Heart left ventricle (tissue), 16 donors: ENCODE measurements at regions not wholly inside any gene's neighbourhood (a gene's known extent, or its start where the extent isn't known, plus 50 kb on each side); places are given as distances from the start of the nearest gene placed in this dataset.

Source experiments
- ATAC-seq, 4 donors: fragments of 200-7000 bp; cut with Tn5 transposase; one replicate each; pipeline ENCODE4 v1.9.1; 2020 to 2022; ENCODE audit warnings: moderate library complexity in 4 of 4, mild to moderate bottlenecking in 3 of 4, moderate number of reproducible peaks in 1 of 4
- DNase-seq, 5 donors: peaks; one replicate each; pipeline ENCODE4 v3.0.0-alpha.2; 2020
- H3K27ac ChIP-seq, 12 donors: fragments of 200-600 bp; sonication (generic) in 4 of 12; one replicate each; pipeline versions ENCODE4 v1.5.0 to v1.8.0; 2016 to 2022; ENCODE audit warnings: mild to moderate bottlenecking in 2 of 12
- H3K27me3 ChIP-seq, 9 donors: fragments of 200-600 bp; sonication (generic) in 2 of 9; one replicate each; pipeline versions ENCODE4 v1.5.1 to v1.8.0; 2016 to 2022; ENCODE audit warnings: mild to moderate bottlenecking in 3 of 9
- H3K36me3 ChIP-seq, 9 donors: fragments of 200-600 bp; sonication (generic) in 2 of 9; one replicate each; pipeline versions ENCODE4 v1.5.0 to v1.8.0; 2018 to 2022; ENCODE audit warnings: mild to moderate bottlenecking in 2 of 9
- H3K4me1 ChIP-seq, 12 donors: fragments of 200-600 bp; sonication (generic) in 4 of 12; one replicate each; pipeline versions ENCODE4 v1.5.0 to v1.8.0; 2016 to 2022; ENCODE audit warnings: mild to moderate bottlenecking in 3 of 12
- H3K4me3 ChIP-seq, 12 donors: fragments of 200-600 bp; sonication (generic) in 4 of 12; one replicate each; pipeline versions ENCODE4 v1.5.0 to v1.8.0; 2017 to 2022; ENCODE audit warnings: mild to moderate bottlenecking in 9 of 12, moderate library complexity in 4 of 12
- H3K9me3 ChIP-seq, 12 donors: fragments of 200-600 bp; sonication (generic) in 4 of 12; one replicate each; pipeline versions ENCODE4 v1.5.0 to v1.8.0; 2016 to 2022; ENCODE audit warnings: mild to moderate bottlenecking in 1 of 12
- CTCF ChIP-seq, 12 donors: fragments of 200-600 bp; sonication (generic) in 4 of 12; IDR thresholded peaks; one replicate each; pipeline versions ENCODE4 v1.5.0 to v1.8.0; 2018 to 2022; ENCODE audit warnings: antibody characterized with exemption in 12 of 12, mild to moderate bottlenecking in 5 of 12
- POLR2A ChIP-seq, 2 donors: fragments of 450-650 bp; IDR thresholded peaks; one replicate each; pipeline ENCODE4 v1.6.1; 2017; ENCODE audit warnings: antibody characterized with exemption in 2 of 2, mild to moderate bottlenecking in 2 of 2, moderate library complexity in 2 of 2
- WGBS, 4 donors: extraction: QIAGEN DNeasy Blood & Tissue Kit in 2 of 4; methylation state at CpG; one replicate each; pipeline versions ENCODE4 v1.1.5 to v1.1.7; 2013 to 2018; 5-methylcytosine and 5-hydroxymethylcytosine counted together
- intact Hi-C, 10 donors: fragments of 100-400 bp; cut with DNase I; formaldehyde crosslinking; loops; one replicate each; pipeline versions ENCODE4 v1.11.1 to v1.14.2; 2022
- donor health status: ischemic (EF 13 %, LVEDD 7.1; RV severe dilation, severe dysfunction).
- donor health status: healthy with polysubstance abuse.
- donor health status: DM: no; HTN: yes; CAD: no.
- donor health status: DM: no; HTN: no; CAD: no.
- donor health status: ischemic (EF 25% LVEDD 6.9; RV normal size, moderate dysfunction).
- donor health status: ischemic (EF 25% LVEDD 5.7; RV mildly dilated, moderate dysfunction).
- donor health status: healthy.
- donor health status: DM: yes; HTN: yes; CAD: no.
- donor health status: ischemic (EF 35%, LVEDD 5.7; RV mildly dilated, moderate dysfunction).
- donor health status: nonischemic (EF 11% LVEDD 7.7; RV severe dilation, severe dysfunction).
- donor health status: DM: yes; HTN: yes; CAD: no.
- donor health status: PGD.
- donor health status: ischemic (EF 29% LVEDD 5.4; RV normal size, mild dysfunction).
- donor health status: nonischemic (EF 23%, LVEDD 6.1; RV moderate dilation, normal function).

DNA sequence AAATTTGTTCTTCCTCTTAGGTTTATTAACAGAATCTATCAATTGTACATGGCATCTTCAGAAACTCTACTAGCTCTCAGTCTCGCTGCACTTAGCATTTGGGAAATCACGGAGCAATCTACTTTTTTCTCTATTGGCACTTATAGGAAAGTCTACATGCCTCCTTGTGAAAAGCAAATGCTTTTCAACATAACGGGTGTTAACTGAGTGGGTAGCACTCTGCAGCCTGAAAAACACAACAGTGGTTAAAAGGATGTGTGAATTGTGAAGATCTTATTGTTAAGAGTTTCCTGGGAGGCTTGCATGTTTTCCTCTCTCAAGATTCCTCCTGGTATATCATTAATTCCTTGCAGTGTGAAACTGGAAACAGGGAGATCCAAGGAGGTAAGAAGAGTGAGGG, 204.2 kb upstream of the SESN3 start:
- DNase-seq (no peak), ATAC-seq (no peak)
- Histone ChIP-seq H3K9me3 (no peaks in the 10 kb centered on the region), H3K4me3 (no peak overlapping the region), H3K27me3 (no peaks in the 10 kb centered on the region), H3K36me3 (no peaks in the 10 kb centered on the region), H3K4me1 (peaks cover 0 to 8% (median 2%) of the 10 kb centered on the region in 12 donors), H3K27ac (peak overlapping the region in 1 of 12 donors; percentile 38)
- 65 to 78% (median 71%) methylated on average over 3 of the region's 3 CpGs for WGBS, 4 donors
- TF ChIP-seq POLR2A (IDR thresholded peaks at IDR 0.05) (no peak), CTCF (IDR thresholded peaks at IDR 0.05) (no peak)
- intact Hi-C loops, result no loop called here

- ATAC-seq, result no peak
- Histone ChIP-seq H3K36me3 (no peaks in the 10 kb centered on the region), H3K4me3 (no peak overlapping the region), H3K27me3 (no peaks in the 10 kb centered on the region), H3K9me3 (no peaks in the 10 kb centered on the region), H3K27ac (no peak overlapping the region), H3K4me1 (peaks cover 0 to 8% (median 2%) of the 10 kb centered on the region in 12 donors)
- TF ChIP-seq CTCF (IDR thresholded peaks at IDR 0.05) (no peak), POLR2A (IDR thresholded peaks at IDR 0.05) (no peak)
- 89 to 97% (median 95%) methylated on average over 1 of the region's 1 CpG for WGBS, 4 donors
- no peak for DNase-seq
- intact Hi-C loops, result no loop called here
These were observed 203.6 kb upstream of the SESN3 start for GRCh38 chr11:95434489-95435057.

DNA sequence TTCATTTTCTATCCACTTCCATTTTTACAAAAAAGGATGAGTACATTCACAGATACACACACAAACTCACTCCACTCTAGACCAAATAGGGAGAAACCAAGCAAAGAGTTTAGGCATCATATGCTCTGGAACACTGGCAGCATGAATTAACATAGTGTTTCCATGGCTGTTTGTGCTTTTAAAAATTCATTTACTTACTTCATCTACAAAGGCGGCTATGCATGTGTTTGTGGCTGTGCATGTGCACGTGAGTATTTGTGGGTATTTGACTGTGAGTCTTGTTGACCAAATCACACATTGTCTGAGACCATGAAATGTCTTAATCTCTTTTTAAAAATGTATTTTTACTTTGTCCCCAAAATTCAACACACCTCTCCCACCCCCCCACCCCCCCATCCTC, 203.0 kb upstream of the SESN3 start:
- no peaks in the 10 kb centered on the region for H3K27me3 ChIP-seq
- intact Hi-C loops, result no loop called here
- WGBS, 4 donors, result 89 to 98% (median 93%) methylated on average over 2 of the region's 2 CpGs
- H3K27ac ChIP-seq, result no peak overlapping the region
- no peaks in the 10 kb centered on the region for H3K9me3 ChIP-seq
- H3K4me1 ChIP-seq, result peaks cover 0 to 8% (median 2%) of the 10 kb centered on the region in 12 donors
- no peak overlapping the region for H3K4me3 ChIP-seq
- DNase-seq (no peak), ATAC-seq (no peak)
- TF ChIP-seq CTCF (IDR thresholded peaks at IDR 0.05) (no peak), POLR2A (IDR thresholded peaks at IDR 0.05) (no peak)
- H3K36me3 ChIP-seq, result no peaks in the 10 kb centered on the region

DNA sequence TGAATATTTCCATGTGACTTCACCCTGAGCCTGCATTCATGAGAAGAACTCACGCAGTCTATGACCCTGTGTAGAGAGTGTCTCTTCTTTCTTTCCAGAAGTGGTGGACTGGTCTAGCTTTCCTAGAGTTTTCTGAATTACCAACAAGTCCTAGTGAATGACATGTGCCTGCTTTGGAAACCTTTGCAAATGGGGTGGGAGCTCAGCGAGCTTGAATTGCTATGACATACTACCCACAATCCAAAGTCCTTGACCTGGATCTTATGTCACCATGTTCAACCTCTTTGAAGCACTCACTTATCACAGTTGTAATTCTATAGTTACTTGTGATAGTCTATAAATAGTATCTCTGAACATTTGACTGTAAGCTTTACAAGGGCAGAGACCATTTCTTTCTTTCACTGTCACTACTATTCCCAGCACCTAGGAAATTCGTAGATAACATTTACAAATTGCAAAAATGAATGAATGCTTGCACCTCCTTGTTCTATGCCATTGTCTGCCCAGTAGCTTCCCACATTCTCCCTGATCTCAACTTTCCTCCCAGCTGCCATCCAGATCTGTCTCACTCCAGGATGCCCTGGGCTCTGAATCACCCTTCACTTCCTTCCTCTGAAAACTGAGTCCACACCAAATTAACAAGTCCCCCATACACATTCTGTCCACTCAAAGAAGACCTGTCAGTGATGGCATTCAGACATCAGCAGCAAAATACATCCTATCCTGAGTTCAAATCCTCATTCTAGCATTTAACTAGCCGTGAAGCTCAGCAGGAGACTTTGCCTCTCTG, 201.9 kb upstream of the SESN3 start:
- no peaks in the 10 kb centered on the region for H3K36me3 ChIP-seq
- intact Hi-C loops, result no loop called here
- no peak for TF ChIP-seq CTCF (IDR thresholded peaks at IDR 0.05)
- TF ChIP-seq POLR2A (IDR thresholded peaks at IDR 0.05), result no peak
- H3K27ac ChIP-seq, result no peak overlapping the region
- ATAC-seq (no peak), DNase-seq (no peak)
- WGBS, 4 donors, result 69 to 77% (median 73%) methylated on average over 4 of the region's 4 CpGs
- H3K4me1 ChIP-seq, result peaks cover 0 to 8% (median 2%) of the 10 kb centered on the region in 12 donors
- H3K9me3 ChIP-seq, result no peaks in the 10 kb centered on the region
- no peaks in the 10 kb centered on the region for H3K27me3 ChIP-seq
- H3K4me3 ChIP-seq, result no peak overlapping the region
